ENCODE measurements at regions not wholly inside any gene's neighbourhood (a gene's known extent, or its start where the extent isn't known, plus 50 kb on each side); places are given as distances from the start of the nearest gene placed in this dataset.
"Not testable (repeated sequence)": the region's sequence is repeated elsewhere in the genome, so short reads cannot be mapped to it uniquely, and the experiment has no call there.

DNA sequence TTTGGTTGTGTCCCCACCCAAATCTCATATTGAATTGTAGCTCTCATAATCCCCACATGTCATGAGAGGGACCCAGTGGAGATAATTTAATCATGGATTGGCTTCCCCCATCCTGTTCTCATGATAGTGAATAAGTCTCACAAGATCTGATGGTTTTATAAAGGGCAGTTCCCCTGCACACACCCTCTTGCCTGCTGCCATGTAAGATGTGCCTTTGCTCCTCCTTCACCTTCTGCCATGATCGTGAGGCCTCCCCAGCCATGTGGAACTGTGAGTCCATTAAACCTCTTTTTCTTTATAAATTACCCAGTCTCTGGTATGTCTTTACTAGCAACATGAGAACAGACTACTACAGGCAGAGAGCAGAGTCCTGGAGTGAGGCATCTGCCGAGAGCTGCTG is 90.2 kb upstream of the SLC45A1 start:
- DNase-seq, result not testable (repeated sequence)

DNA sequence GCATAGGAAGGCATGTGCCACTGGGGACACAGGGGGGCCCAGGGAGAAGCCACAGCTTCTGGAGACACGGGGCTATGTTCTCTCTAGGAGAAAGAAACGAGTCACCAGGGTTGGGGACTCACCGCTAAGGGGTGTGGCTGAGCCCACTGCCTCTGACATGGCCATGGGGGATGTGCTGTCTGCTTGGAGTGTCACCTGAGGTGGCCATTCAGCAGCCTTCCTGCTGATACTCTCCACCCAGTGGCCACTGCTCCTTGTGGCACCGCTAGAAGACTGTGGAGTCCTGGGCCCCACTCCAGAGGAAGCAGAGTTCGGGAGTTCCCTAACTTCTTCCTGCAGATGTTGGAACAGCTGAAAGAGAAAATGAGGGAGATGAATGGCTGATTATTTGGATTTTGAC is 91.2 kb upstream of the SLC45A1 start:
- no peak for DNase-seq

DNA sequence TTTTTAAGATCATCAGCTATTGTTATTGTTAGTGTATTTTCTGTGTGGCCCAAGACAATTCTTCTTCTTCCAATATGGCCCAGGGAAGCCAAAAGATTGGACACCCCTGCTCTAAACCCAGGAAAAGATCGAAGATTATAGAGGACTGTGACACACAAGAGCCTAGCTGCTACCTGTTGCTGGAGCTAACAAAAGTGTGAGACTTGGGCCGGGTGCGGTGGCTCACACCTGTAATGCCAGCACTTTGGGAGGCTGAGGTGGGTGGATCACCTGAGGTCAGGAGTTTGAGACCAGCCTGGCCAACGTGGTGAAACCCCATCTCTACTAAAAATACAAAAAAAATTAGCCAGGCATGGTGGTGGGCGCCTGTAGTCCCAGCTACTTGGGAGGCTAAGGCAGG is 91.9 kb upstream of the SLC45A1 start:
- not testable (repeated sequence) for DNase-seq

DNA sequence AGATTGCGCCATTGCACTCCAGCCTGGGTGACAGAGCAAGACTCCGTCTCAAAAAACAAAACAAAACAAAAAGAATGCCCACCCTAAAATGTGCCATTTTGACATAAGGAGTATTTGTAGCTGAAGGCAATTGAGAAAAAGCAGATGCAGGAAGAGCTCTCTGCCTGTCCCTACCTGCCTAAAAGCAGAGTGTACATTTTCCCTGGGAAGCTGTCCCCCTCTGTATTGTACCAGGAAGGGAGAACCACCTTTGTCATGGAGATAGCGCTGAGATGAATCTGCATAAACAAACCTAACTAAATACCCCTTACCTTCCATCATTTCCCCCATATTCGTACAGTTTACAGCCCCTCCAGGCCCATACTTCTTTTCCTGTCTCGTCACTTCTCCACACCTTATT is 94.4 kb upstream of the SLC45A1 start:
- no peak for DNase-seq

DNA sequence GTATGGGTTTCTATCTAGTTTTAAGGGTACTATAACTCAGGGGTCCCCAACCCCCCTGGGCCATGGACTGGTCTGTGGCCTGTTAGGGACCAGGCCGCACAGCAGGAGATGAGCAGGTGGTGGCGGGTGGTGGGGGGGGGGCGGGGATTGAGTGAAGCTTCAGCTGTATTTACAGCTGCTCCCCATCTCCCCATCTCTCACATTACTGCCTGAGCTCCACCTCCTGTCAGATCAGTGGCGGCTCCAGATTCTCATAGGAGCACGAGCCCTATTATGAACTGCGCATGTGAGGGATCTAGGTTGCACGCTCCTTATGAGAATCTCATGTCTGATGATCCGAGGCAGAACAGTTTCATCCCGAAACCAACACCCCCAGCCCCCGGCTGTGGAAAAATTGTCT is 95.1 kb upstream of the SLC45A1 start:
- no peak for DNase-seq

DNA sequence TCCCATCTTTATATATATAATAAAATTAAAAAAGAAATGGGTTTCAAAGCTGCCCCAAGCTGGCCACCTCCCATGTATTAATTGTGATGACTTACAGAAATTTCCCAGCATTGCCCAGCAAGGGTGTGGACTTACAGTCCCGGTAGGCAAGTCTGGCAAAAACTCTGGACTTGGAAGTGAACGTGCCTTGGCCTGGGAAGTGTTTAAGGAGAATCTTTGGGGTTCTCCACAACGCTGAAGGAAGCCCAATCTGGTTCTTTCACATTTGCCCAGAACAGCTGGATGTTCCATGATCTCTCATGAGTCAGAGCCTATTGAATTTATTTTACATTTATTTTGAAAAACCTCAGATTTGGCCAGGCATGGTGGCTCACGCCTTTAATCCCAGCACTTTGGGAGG is 98.4 kb upstream of the SLC45A1 start:
- DNase-seq, result no peak

DNA sequence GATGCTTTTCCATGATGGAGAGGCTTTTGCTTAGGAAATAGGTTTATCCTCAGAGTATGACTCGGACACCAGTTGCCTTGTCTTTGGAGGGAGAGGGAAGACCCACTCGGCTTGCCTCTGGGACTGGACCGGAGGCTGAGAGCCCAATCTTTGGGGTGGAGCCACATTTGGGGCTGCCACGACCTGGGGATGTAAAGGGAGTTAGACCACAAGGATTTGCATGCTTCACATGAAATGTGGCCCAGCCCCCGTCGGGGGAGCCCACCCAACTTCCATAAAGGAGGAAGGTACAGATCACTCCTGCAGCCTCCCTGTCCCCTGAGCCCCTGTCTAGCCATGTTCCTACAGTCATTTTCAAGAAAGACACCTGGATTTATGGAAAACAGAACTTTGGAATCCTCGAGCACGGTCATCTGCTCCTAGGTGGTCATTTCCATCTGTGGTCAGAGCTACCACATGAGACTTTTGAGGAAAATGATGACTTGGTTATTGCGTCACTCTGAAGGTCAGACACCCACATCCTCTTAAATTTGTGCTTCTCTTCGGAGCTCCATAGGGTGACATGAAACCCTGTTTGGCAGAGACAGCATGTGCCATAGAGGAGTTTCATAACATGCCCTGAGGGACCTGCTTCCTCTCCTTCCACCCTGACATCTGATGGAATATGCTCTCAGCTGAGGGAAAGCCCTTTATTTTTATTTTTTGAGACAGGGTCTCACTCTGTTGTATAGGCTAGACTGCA is 99.4 kb upstream of the SLC45A1 start:
- DNase-seq, result no peak

DNA sequence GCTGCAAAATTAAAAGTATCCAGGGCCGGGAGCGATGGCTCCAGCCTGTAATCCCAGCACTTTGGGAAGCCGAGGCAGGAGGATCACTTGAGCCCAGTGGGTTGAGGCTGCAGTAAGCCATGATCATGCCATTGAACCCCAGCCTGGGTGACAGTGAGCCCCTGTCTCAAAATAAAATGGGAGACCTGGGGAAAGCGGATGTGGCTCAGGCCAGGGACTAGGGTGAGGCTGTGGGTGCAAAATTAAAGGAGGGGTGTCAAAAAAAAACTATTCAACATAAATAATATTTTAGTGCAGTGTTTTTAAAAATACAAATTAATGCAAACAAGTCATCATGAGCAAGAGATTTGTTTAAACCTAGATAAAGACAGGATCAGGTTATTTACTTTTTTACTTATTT is 100.1 kb upstream of the SLC45A1 start:
- DNase-seq, result no peak

DNA sequence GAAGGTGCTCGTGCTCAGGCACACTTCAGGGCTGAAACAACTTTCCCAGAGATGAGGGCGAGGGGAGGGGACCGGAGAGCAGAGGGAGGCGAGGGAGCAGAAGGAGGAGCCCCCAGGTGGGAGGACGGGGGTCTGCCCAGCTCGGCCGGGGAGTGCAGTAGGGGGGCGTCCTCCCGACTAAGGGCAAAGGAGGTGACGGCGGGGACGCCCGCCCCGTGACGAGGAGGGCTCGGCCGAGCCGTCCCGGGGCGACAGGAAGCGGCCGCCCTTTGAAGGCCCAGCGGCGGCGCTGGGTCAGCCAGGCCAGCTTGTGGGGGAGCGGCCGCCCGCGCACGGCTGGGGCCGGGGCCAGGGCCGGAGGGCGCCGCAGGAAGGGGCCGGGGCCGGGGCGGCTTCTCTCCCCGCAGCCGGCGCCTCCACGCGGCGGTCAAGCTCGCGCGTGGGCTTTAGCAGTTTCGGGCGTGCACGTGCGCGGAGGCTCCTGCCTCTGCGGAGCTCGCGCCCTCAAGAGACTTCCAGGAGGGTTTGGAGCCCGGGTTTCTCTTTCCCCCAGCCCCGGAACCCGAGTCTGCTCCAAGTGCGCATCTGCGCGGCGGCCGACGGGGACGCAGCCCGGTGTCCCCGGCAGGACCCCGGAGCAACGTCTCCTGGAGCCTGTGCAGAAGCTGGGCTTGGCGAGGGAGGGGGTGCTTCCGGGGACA is 100.8 kb upstream of the SLC45A1 start:
- DNase-seq, result no peak

DNA sequence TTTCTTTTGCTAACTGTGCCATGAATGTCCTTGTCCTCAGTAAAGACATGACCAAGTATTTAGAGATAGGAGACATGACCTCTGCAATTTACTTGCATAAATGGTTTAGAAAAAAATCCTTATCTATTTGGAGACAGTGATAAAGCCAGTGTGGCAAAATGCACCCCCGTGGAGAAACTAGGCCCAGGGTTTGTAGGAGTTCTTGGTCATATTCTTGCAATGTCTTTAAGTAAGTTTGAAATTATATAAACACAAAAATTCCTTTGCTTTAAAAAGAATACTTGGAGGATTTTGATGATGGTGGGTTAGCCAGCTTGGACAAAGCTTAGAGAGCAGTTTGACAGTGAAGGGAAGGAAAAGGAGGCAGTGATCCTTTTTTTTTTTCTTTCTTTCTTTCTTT is 101.9 kb upstream of the SLC45A1 start:
- DNase-seq, result no peak

DNA sequence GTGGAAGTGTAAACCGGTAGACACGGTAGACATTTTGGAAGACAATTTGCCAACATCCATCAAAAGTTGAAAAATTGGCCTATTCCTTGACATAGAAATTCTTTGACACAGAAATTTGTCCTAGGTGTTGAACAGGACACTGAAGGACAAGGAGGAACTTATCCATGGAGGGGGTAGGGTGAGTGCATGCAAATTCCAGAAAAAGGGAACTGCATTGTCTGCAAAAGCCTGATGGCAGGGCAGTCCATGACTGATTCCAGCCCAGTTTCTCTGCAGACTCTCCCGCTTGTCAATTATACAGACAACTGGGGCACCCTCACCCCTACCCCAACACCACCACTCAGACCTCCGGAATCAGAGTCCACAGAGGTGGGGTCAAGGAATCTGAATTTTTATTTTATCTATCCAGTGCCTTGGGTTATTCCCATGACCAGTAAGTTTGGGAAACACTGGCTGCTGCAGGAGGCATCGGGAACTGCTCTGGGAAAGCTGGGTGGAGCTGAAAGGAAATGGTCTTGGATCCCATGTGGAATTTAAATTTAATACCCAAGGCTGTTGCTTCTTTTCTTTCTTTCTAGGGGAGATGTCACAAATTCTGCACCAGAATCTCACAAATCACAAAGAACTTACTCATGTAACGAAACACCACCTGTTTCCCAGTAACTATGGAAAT is 103.3 kb upstream of the SLC45A1 start:
- DNase-seq, result no peak

DNA sequence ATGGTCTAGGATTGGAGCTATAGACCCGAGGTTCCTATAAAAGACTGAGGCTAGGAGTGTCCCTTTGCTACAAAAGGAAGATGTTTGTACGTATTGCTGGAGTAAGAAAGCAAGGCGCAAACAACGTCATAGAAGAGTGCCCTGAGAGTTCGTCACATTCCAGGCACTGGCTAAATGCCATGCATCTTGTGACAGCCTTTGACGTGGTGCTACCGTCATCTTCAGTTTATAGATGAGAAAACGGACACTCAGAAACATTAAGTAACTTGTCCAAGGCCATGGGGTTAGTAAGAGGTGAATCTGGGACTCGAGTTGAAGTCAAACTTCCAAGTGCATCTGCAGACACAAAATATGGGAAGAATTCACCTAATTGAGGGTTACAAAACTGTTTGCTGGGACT is 104.2 kb upstream of the SLC45A1 start:
- no peak for DNase-seq

DNA sequence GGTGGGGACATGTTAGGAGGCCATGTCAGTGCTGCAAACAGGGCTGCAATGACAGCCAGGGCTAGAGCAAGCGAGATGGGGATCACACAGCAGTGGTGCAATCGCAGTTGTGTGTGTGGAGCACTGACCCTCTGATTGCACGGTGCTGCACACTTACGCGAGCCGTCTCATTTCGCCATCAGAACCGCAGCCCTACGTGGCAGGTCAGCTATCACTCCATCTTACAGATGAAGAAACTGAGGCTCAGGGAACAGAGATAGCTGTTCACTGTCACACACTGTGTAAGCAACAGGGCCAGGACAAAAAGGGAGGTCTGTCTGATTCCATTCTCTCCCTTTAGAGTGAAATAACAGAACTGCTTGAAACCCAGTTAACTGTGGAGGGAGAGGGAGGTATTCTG is 104.8 kb upstream of the SLC45A1 start:
- DNase-seq, result no peak

DNA sequence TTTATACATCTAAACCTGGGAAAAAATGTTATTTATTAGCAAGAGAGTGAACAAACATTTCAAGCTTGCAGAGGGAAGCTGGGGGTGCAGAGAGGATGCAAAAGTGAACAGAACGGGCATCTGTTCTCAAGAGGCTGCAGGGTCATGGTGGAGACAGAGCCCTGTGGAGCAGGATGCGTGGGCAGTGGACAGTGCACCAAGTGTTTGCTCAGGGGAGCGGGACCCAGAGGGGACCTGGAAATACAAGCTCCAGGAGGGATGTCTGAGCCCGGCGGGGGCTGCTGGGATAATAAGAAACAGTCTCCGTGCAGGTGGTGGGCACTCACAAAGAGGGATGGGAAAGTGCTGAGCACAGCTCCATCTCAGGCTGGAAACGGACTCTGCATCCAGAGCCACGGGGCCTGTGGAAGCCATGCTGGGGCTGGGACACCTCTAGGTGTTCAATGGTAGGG is 105.3 kb upstream of the SLC45A1 start:
- no peak for DNase-seq

DNA sequence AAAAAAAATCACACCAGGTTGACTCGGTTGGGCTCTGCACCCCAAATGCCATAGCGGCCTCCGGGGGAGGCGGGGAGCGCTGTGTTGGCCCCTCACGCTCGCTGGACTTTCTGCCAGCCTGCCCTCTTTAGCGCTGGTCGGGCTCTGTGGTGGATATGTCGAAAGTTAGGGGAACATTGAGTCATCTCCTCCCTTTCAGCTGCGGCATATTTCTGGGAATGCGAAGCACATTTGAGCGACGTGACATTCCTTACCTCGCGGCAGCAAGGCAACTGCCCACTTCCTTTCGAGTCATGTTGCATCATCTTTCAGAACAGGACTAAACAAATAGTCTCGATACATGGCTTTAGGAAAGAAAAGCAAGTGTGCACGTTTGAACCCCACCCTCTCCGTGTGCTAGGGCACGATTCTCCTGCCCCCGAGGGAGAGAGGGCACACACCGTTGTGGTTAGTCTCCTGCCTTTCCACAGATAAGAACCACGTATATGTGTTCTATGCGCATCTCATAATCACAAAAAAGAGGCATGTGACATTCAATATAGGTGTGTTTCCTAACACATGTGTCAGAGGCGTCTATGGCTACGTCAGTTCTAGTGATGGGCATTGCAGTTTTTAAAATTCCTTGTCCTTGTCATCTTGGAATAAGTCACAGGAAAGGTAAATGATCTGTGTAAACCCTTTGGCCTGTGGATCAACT is 105.9 kb upstream of the SLC45A1 start:
- DNase-seq, result peak; percentile 83

DNA sequence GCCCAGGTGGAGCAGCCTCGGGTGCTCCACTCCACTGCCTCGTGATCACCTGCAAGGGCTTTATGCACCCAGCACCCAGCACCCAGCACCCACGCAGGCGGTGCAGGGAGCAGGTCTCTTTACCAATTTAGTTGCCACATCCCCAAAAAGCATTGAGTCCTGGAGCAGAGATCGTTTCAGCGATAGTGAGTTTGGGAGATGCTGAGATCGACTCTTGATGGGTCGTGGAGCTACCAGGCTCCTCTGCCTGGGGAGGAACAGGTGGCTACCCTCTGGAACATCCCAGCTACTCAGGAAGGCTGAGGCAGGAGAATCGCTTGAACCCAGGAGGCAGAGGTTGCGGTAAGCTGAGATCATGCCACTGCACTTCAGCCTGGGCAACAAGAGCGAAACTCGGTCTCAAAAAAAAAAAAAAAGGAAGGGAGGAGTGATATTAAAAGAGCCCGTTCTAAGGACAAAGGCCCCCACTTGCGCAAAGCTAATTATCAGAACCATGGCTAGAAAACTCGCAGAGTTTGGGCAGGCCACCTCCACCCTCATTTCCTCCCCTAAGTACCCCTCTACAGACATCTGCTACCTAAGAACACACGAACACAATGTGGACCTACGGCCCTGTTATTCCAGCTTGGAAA is 106.5 kb upstream of the SLC45A1 start:
- no peak for DNase-seq

DNA sequence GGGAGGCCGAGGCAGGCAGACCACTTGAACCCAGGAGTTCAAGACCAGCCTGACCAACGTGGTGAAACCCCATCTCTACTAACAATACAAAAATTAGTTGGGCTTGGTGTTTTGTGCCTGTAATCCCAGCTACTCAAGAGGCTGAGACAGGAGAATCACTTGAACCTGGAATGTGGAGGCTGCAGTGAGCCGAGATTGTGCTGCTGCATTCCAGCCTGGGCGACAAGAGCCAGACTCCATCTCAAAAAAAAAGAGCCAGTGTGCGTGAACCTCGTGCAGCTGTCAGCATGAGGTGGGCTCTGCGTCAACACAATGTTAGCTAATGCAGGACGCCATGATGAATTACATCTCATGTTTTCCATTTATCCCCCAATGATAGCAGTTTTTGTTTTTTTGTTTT is 110.7 kb upstream of the SLC45A1 start:
- DNase-seq, result no peak

DNA sequence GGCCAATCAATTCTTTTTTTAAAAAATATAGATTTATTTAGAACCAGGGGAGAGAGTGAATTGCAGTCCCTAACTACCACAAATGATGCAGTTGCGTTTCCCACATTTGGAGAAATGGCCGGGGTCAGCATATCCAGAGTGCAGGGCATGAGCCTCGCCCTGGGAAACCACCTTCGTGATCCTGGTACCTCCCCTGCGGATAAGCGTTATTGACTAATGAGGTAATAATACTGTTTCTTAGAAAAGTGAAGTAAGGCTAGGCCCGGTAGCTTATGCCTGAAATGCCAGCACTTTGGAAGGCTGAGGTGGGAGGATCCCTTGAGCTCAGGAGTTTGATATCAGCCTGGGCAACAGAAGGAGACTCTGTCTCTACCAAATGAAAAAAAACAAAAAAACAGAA is 111.5 kb upstream of the SLC45A1 start:
- no peak for DNase-seq

DNA sequence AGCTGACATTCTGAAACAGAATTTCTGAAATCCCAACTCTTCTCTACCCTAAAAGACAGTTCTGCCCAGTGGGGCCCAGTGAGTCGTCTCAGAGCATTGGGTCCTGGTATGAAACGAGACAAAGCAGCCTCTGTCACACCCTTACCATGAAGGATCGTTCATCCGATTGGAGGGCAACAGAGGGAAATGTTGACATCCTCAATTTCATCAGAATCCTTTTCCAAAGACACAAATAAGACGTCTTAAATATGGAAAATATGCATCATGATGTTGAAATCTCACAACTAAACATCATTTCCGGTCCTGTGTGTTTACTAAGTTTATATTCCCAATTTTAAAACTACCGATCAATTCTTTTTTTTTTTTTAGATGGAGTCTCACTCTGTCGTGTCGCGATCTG is 112.1 kb upstream of the SLC45A1 start:
- DNase-seq, result no peak

DNA sequence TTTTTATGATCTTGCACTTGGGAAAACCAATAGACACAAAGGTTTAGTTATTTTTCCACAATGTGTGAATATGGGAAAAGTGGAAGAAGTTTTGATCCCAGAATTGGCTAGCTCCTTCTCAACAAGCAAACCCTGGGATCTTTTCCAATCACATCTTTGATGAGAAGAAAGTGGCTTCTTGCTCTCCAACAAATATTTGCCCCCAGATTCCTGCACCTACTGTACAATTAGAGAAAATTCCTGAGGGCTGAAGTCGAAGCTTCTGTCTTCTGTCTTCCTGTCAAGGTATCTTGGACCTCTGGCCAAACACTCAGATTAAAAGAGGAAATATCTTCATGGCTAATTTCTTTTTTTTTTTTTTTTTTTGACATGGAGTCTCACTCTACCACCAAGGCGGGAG is 113.1 kb upstream of the SLC45A1 start:
- DNase-seq, result no peak

DNA sequence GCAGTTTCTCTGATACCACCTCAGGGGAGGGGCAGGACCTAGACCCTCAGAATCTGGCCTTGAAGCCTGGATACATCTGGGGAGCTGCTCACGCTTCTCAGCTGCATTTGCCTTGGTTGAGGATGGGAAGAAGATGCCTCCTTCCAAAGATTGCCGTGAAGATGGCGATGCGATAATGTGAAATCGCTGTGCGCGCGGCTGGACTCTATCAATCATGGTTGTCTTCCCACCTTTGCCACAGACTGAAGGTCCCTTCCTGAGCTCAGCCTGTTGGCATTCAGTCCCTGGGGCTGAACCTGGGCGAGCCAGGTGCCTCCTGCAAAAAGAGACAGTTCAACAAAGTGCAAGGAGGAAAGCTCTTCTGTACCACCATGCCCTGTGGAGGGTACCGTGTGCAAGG is 114.4 kb upstream of the SLC45A1 start:
- DNase-seq, result no peak

DNA sequence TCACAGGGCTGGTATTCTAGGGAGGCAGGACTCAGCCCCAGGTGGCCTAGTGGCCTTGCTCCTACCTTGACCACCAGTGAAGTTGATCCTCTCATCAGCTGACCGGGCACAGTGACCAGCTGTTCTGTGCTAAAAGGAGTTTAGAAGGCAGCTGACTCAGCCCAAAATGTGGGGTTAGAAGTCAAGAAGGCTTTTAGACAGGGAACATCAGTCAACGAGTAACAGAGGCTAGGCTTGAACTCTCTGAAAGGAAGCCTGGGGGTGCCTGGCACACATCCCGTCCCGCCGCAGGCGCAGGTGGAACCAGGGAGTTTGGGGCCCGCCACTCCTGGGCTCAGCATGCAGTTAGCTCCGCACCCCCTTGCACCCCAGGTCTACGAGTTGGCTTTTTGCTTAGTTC is 114.9 kb upstream of the SLC45A1 start:
- DNase-seq, result no peak
